ENCODE measurements at regions not wholly inside any gene's neighbourhood (a gene's known extent, or its start where the extent isn't known, plus 50 kb on each side); places are given as distances from the start of the nearest gene placed in this dataset.

GRCh38 chr7:45446195-45446944, 127.8 kb upstream of the ADCY1 start:
- TF ChIP-seq, protein P1, sequence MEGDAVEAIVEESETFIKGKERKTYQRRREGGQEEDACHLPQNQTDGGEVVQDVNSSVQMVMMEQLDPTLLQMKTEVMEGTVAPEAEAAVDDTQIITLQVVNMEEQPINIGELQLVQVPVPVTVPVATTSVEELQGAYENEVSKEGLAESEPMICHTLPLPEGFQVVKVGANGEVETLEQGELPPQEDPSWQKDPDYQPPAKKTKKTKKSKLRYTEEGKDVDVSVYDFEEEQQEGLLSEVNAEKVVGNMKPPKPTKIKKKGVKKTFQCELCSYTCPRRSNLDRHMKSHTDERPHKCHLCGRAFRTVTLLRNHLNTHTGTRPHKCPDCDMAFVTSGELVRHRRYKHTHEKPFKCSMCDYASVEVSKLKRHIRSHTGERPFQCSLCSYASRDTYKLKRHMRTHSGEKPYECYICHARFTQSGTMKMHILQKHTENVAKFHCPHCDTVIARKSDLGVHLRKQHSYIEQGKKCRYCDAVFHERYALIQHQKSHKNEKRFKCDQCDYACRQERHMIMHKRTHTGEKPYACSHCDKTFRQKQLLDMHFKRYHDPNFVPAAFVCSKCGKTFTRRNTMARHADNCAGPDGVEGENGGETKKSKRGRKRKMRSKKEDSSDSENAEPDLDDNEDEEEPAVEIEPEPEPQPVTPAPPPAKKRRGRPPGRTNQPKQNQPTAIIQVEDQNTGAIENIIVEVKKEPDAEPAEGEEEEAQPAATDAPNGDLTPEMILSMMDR (IDR thresholded peaks at IDR 0.05; ENCODE audit: poor library complexity), result no peak
- TF ChIP-seq EZH2 (IDR thresholded peaks at IDR 0.05; ENCODE audit: borderline replicate concordance), result no peak

Data from hepatocyte (in vitro differentiated cells).